Endothelial cell of umbilical vein (primary cell): ENCODE measurements at regions not wholly inside any gene's neighbourhood (a gene's known extent, or its start where the extent isn't known, plus 50 kb on each side); places are given as distances from the start of the nearest gene placed in this dataset.

ENCODE experiments used
- BruUV-seq: library from RNA; stranded (reverse); fragments of 400-500 nt; replicated peaks from 2 replicates; lab custom pipeline; 2021; lab: Mats Ljungman, UMichigan
- CTCF ChIA-PET: fragments of 300-600, 350-600 bp; sonication (Branson Sonifier 250); formaldehyde crosslinking; loops from one replicate; lab custom pipeline; 2021; ENCODE audit warnings: antibody characterized with exemption, inconsistent platforms; lab: Charles Lee
- POLR2A ChIA-PET: fragments of 300-600, 350-600 bp; sonication (Branson Sonifier 250); formaldehyde crosslinking; loops from one replicate; lab custom pipeline; 2021; ENCODE audit warnings: antibody characterized with exemption, inconsistent platforms; lab: Charles Lee
- DNase-seq: peaks from one replicate; pipeline ENCODE4 v3.0.0-alpha.2; 2011; ENCODE audit warnings: low read depth, low spot score
- FAIRE-seq: peaks from 2 replicates; lab custom pipeline; 2011; peaks lifted over from hg19 to GRCh38; lab: Jason Lieb, UNC
- H2AFZ ChIP-seq: 2 replicates; pipeline ENCODE4 v1.6.0; 2012; ENCODE audit warnings: low read depth, low read length, control low read depth, inconsistent platforms
- H3K27ac ChIP-seq: 2 replicates; pipeline ENCODE4 v1.5.1; 2011; ENCODE audit warnings: low read depth, mild to moderate bottlenecking, control low read depth, low read length, moderate library complexity; ENCODE audit not compliant: insufficient read depth
- H3K27me3 ChIP-seq, 2 experiments: 2 replicates each; pipeline versions ENCODE4 v1.6.0 to v1.6.1; 2011; ENCODE audit warnings: low read length in 2 of 2, mixed read lengths in 1 of 2; ENCODE audit not compliant: control insufficient read depth in 2 of 2, insufficient read depth in 2 of 2
- H3K36me3 ChIP-seq, 2 experiments: 2 replicates in 1 of 2; 3 replicates in 1 of 2; pipeline ENCODE4 v1.5.1; 2011; ENCODE audit warnings: low read length in 2 of 2, mild to moderate bottlenecking in 1 of 2, moderate library complexity in 1 of 2; ENCODE audit not compliant: control insufficient read depth in 2 of 2, insufficient read depth in 2 of 2; ENCODE audit errors: extremely low read depth in 1 of 2
- H3K4me1 ChIP-seq: 3 replicates; pipeline ENCODE4 v1.5.1; 2011; ENCODE audit warnings: mild to moderate bottlenecking, low read length; ENCODE audit not compliant: control insufficient read depth, insufficient read depth; ENCODE audit errors: extremely low read depth
- H3K4me2 ChIP-seq: 2 replicates; pipeline ENCODE4 v1.6.1; 2011; ENCODE audit warnings: low read length, control low read depth, mixed read lengths; ENCODE audit not compliant: insufficient read depth
- H3K4me3 ChIP-seq, 3 experiments: fragments of 200-600 bp in 1 of 3; sonication (generic), shearing (Covaris generic) in 1 of 3; replicated peaks in 1 of 3; 2 replicates each; pipeline ENCODE4 v1.5.1; 2011 to 2016; ENCODE audit warnings: control low read depth in 3 of 3, low read length in 3 of 3, mild to moderate bottlenecking in 2 of 3, inconsistent platforms in 1 of 3, low read depth in 1 of 3, moderate library complexity in 1 of 3; ENCODE audit not compliant: insufficient read depth in 1 of 3
- H3K79me2 ChIP-seq: 2 replicates; pipeline ENCODE4 v1.6.0; 2012; ENCODE audit warnings: low read length, inconsistent platforms; ENCODE audit not compliant: control insufficient read depth, insufficient read depth
- H3K9ac ChIP-seq: replicated peaks from 2 replicates; pipeline ENCODE3; 2011; ENCODE audit warnings: low read length, control low read depth; ENCODE audit not compliant: insufficient read depth; ENCODE audit errors: extremely low read depth
- H3K9me1 ChIP-seq: replicated peaks from 3 replicates; pipeline ENCODE4 v1.6.0; 2011; ENCODE audit warnings: mild to moderate bottlenecking, low read length; ENCODE audit not compliant: control insufficient read depth, insufficient read depth; ENCODE audit errors: extremely low read depth
- H3K9me3 ChIP-seq: replicated peaks from 2 replicates; pipeline ENCODE4 v1.5.1; 2012; ENCODE audit warnings: low read length, inconsistent platforms; ENCODE audit not compliant: control insufficient read depth, insufficient read depth
- H4K20me1 ChIP-seq: replicated peaks from 2 replicates; pipeline ENCODE3; 2011; ENCODE audit warnings: mild to moderate bottlenecking, low read length; ENCODE audit not compliant: control insufficient read depth, insufficient read depth; ENCODE audit errors: extremely low read depth
- EZH2 ChIP-seq: IDR thresholded peaks from 2 replicates; pipeline ENCODE4 v1.6.1; 2012; ENCODE audit warnings: borderline replicate concordance, low read depth, mild to moderate bottlenecking, moderate library complexity, low read length, inconsistent platforms; ENCODE audit not compliant: severe bottlenecking
- FOS ChIP-seq: IDR thresholded peaks from 2 replicates; pipeline ENCODE4 v1.6.1; 2011; ENCODE audit warnings: mild to moderate bottlenecking, low read length, moderate library complexity, borderline replicate concordance; ENCODE audit not compliant: insufficient read depth
- GATA2 ChIP-seq: IDR thresholded peaks from 2 replicates; pipeline ENCODE4 v1.7.0; 2011; ENCODE audit warnings: low read depth, mild to moderate bottlenecking, moderate library complexity, mixed read lengths, low read length; ENCODE audit not compliant: insufficient read length, insufficient read depth
- JUN ChIP-seq: IDR thresholded peaks from 2 replicates; pipeline ENCODE4 v1.6.1; 2011; ENCODE audit warnings: borderline replicate concordance, low read depth; ENCODE audit not compliant: insufficient read length, insufficient read depth
- MYC ChIP-seq: IDR thresholded peaks from one replicate; pipeline ENCODE4 v1.6.1; 2011; ENCODE audit warnings: mild to moderate bottlenecking, low read depth, low read length
- POLR2A ChIP-seq: IDR thresholded peaks from 2 replicates; pipeline ENCODE4 v1.6.1; 2012; ENCODE audit warnings: low read depth, mild to moderate bottlenecking, control low read depth, low read length
- POLR2AphosphoS5 ChIP-seq: IDR thresholded peaks from 2 replicates; pipeline ENCODE4 v1.6.1; 2012; ENCODE audit warnings: low read depth, mild to moderate bottlenecking, control low read depth, low read length, moderate library complexity; ENCODE audit not compliant: insufficient read depth
- dilution Hi-C: fragments of 300-500 bp; cut with MboI; formaldehyde crosslinking; loops from one replicate; pipeline ENCODE4 v1.15.0; 2019; ENCODE audit warnings: low sequenced_read_pairs; ENCODE audit not compliant: extremely low pct_ligation_motif_present
- intact Hi-C: fragments of 100-400 bp; cut with micrococcal nuclease; formaldehyde crosslinking; loops from one replicate; pipeline ENCODE4 v1.10.0; 2022
- TF ChIP-seq, protein P1 (sequence below), 2 donors: IDR thresholded peaks; 1 replicate in 1 of 2; 2 replicates in 1 of 2; pipeline ENCODE4 v1.5.1; 2011; ENCODE audit warnings: low read length in 2 of 2, mild to moderate bottlenecking in 2 of 2, moderate library complexity in 2 of 2, control low read depth in 1 of 2, inconsistent platforms in 1 of 2, low read depth in 1 of 2; ENCODE audit not compliant: insufficient read depth in 1 of 2; ENCODE audit errors: extremely low read depth in 1 of 2
- TF ChIP-seq, protein P2 (sequence below): IDR thresholded peaks from 2 replicates; pipeline ENCODE4 v1.6.1; 2011; ENCODE audit not compliant: insufficient read depth, insufficient read length

- Histone ChIP-seq H2AFZ (no peak overlapping the region), H3K9me3 (no peaks in the 10 kb centered on the region), H4K20me1 (no peaks in the 10 kb centered on the region), H3K9me1 (no peaks in the 10 kb centered on the region), H3K9ac (no peak overlapping the region), H3K27me3 (peaks cover 0 to 3% of the 10 kb centered on the region in 2 experiments), H3K4me3 (no peak overlapping the region), H3K27ac (no peak overlapping the region), H3K79me2 (no peaks in the 10 kb centered on the region), H3K4me1 (no peaks in the 10 kb centered on the region), H3K4me2 (no peak overlapping the region), H3K36me3 (no peaks in the 10 kb centered on the region)
- dilution Hi-C loops (no loop called here), intact Hi-C loops (no loop called here)
- ChIA-PET POLR2A (no interaction called here), CTCF (no interaction called here)
- DNase-seq (no peak), FAIRE-seq (peak; percentile 37)
- BruUV-seq = no TSS peak
- no peak for TF ChIP-seq JUN
Measured at GRCh38 chr3:120838441-120839091, 69.4 kb upstream of the STXBP5L start.

- CTCF ChIA-PET = no interaction called here
- H3K9me1 ChIP-seq = no peaks in the 10 kb centered on the region
- DNase-seq = no peak
- POLR2A ChIA-PET = no interaction called here
- no peak overlapping the region for H3K9ac ChIP-seq
- no peaks in the 10 kb centered on the region for H3K79me2 ChIP-seq
- no peak overlapping the region for H3K27ac ChIP-seq
- no peaks in the 10 kb centered on the region for H4K20me1 ChIP-seq
- no peak overlapping the region for H3K4me2 ChIP-seq
- FAIRE-seq = no peak
- H2AFZ ChIP-seq = no peak overlapping the region
- H3K27me3 ChIP-seq = peaks cover 0 to 3% of the 10 kb centered on the region in 2 experiments
- dilution Hi-C loops = no loop called here
- no peaks in the 10 kb centered on the region for H3K36me3 ChIP-seq
- no peaks in the 10 kb centered on the region for H3K4me1 ChIP-seq
- H3K9me3 ChIP-seq = no peaks in the 10 kb centered on the region
- no peak overlapping the region for H3K4me3 ChIP-seq
- BruUV-seq = no TSS peak
- intact Hi-C loops = no loop called here
- no peak for TF ChIP-seq POLR2AphosphoS5
- TF ChIP-seq JUN = no peak
- TF ChIP-seq GATA2 = no peak
- no peak for TF ChIP-seq POLR2A
- TF ChIP-seq EZH2 = no peak
- no peak for TF ChIP-seq FOS
- no peak for TF ChIP-seq MYC
- TF ChIP-seq, protein P1, sequence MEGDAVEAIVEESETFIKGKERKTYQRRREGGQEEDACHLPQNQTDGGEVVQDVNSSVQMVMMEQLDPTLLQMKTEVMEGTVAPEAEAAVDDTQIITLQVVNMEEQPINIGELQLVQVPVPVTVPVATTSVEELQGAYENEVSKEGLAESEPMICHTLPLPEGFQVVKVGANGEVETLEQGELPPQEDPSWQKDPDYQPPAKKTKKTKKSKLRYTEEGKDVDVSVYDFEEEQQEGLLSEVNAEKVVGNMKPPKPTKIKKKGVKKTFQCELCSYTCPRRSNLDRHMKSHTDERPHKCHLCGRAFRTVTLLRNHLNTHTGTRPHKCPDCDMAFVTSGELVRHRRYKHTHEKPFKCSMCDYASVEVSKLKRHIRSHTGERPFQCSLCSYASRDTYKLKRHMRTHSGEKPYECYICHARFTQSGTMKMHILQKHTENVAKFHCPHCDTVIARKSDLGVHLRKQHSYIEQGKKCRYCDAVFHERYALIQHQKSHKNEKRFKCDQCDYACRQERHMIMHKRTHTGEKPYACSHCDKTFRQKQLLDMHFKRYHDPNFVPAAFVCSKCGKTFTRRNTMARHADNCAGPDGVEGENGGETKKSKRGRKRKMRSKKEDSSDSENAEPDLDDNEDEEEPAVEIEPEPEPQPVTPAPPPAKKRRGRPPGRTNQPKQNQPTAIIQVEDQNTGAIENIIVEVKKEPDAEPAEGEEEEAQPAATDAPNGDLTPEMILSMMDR (IDR thresholded peaks at IDR 0.05; ENCODE audit: extremely low read depth in 1 of 2, insufficient read depth in 1 of 2, low read depth in 1 of 2, low read length in 2 of 2) = no peak
- TF ChIP-seq, protein P2, sequence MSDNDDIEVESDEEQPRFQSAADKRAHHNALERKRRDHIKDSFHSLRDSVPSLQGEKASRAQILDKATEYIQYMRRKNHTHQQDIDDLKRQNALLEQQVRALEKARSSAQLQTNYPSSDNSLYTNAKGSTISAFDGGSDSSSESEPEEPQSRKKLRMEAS = no peak
Measured at GRCh38 chr3:120839120-120839519, 68.9 kb upstream of the STXBP5L start.
